ENCODE measurements at regions not wholly inside any gene's neighbourhood (a gene's known extent, or its start where the extent isn't known, plus 50 kb on each side); places are given as distances from the start of the nearest gene placed in this dataset.
"Not testable (repeated sequence)": the region's sequence is repeated elsewhere in the genome, so short reads cannot be mapped to it uniquely, and the experiment has no call there.

GRCh38 chr7:69431626-69432025, 166.6 kb upstream of the AUTS2 start:
- no peak for DNase-seq (ENCODE audit: low read depth in 2 of 3, low spot score in 2 of 3)

- not testable (repeated sequence) for DNase-seq (ENCODE audit: low read depth in 2 of 3, low spot score in 2 of 3)
These were observed 166.0 kb upstream of the AUTS2 start for GRCh38 chr7:69432276-69432675.

- no peak for DNase-seq (ENCODE audit: low read depth in 2 of 3, low spot score in 2 of 3)
These were observed 165.2 kb upstream of the AUTS2 start for GRCh38 chr7:69433081-69433480.

GRCh38 chr7:69434398-69434815, 163.9 kb upstream of the AUTS2 start:
- no peak for DNase-seq (ENCODE audit: low read depth in 2 of 3, low spot score in 2 of 3)

- no peak for DNase-seq (ENCODE audit: low read depth in 2 of 3, low spot score in 2 of 3)
These were observed 162.6 kb upstream of the AUTS2 start for GRCh38 chr7:69435711-69436110.

- no peak for DNase-seq (ENCODE audit: low read depth in 2 of 3, low spot score in 2 of 3)
These were observed 161.3 kb upstream of the AUTS2 start for GRCh38 chr7:69436946-69437345.

- DNase-seq (ENCODE audit: low read depth in 2 of 3, low spot score in 2 of 3), result no peak
These were observed 159.5 kb upstream of the AUTS2 start for GRCh38 chr7:69438584-69439412.

GRCh38 chr7:69439636-69440325, 158.5 kb upstream of the AUTS2 start:
- DNase-seq (ENCODE audit: low read depth in 2 of 3, low spot score in 2 of 3), result no peak

- no peak for DNase-seq (ENCODE audit: low read depth in 2 of 3, low spot score in 2 of 3)
These were observed 157.3 kb upstream of the AUTS2 start for GRCh38 chr7:69440976-69441375.

GRCh38 chr7:69443136-69443535, 155.1 kb upstream of the AUTS2 start:
- DNase-seq (ENCODE audit: low read depth in 2 of 3, low spot score in 2 of 3), result no peak

GRCh38 chr7:69445541-69445940, 152.7 kb upstream of the AUTS2 start:
- DNase-seq (ENCODE audit: low read depth in 2 of 3, low spot score in 2 of 3), result no peak

- not testable (repeated sequence) for DNase-seq (ENCODE audit: low read depth in 2 of 3, low spot score in 2 of 3)
These were observed 152.1 kb upstream of the AUTS2 start for GRCh38 chr7:69446213-69446612.

- no peak for DNase-seq (ENCODE audit: low read depth in 2 of 3, low spot score in 2 of 3)
These were observed 150.2 kb upstream of the AUTS2 start for GRCh38 chr7:69448071-69448470.

- DNase-seq (ENCODE audit: low read depth in 2 of 3, low spot score in 2 of 3), result no peak
These were observed 147.8 kb upstream of the AUTS2 start for GRCh38 chr7:69450456-69450855.

GRCh38 chr7:69451715-69452114, 146.6 kb upstream of the AUTS2 start:
- DNase-seq (ENCODE audit: low read depth in 2 of 3, low spot score in 2 of 3), result no peak

GRCh38 chr7:69452797-69453196, 145.5 kb upstream of the AUTS2 start:
- no peak for DNase-seq (ENCODE audit: low read depth in 2 of 3, low spot score in 2 of 3)

GRCh38 chr7:69457595-69458504, 140.4 kb upstream of the AUTS2 start:
- no peak for DNase-seq (ENCODE audit: low read depth in 2 of 3, low spot score in 2 of 3)

GRCh38 chr7:69464035-69464434, 134.2 kb upstream of the AUTS2 start:
- DNase-seq (ENCODE audit: low read depth in 2 of 3, low spot score in 2 of 3), result no peak

GRCh38 chr7:69465262-69465661, 133.0 kb upstream of the AUTS2 start:
- no peak for DNase-seq (ENCODE audit: low read depth in 2 of 3, low spot score in 2 of 3)

GRCh38 chr7:69467826-69468225, 130.4 kb upstream of the AUTS2 start:
- DNase-seq (ENCODE audit: low read depth in 2 of 3, low spot score in 2 of 3), result no peak

GRCh38 chr7:69476416-69476815, 121.9 kb upstream of the AUTS2 start:
- DNase-seq (ENCODE audit: low read depth in 2 of 3, low spot score in 2 of 3), result no peak

GRCh38 chr7:69482676-69483075, 115.6 kb upstream of the AUTS2 start:
- no peak for DNase-seq (ENCODE audit: low read depth in 2 of 3, low spot score in 2 of 3)

All from activated CD8-positive, alpha-beta memory T cell treated with anti-CD3 and anti-CD28 coated beads for 48 hours (primary cell).